Fibroblast of mammary gland (primary cell): ENCODE measurements at regions not wholly inside any gene's neighbourhood (a gene's known extent, or its start where the extent isn't known, plus 50 kb on each side); places are given as distances from the start of the nearest gene placed in this dataset.
"Not testable (repeated sequence)": the region's sequence is repeated elsewhere in the genome, so short reads cannot be mapped to it uniquely, and the experiment has no call there.

Source experiments
- DNase-seq: peaks from one replicate; pipeline ENCODE4 v3.0.0-alpha.2; 2010; ENCODE audit warnings: low read depth
- H3K4me3 ChIP-seq: 2 replicates; pipeline ENCODE4 v1.5.1; 2011; ENCODE audit warnings: low read depth, mild to moderate bottlenecking, low read length, moderate library complexity; ENCODE audit not compliant: control insufficient read depth
- CTCF ChIP-seq: conservative IDR thresholded peaks from 2 replicates; pipeline ENCODE4 v1.5.1; 2011; ENCODE audit warnings: low read depth, low read length, inconsistent platforms; ENCODE audit not compliant: control insufficient read depth, insufficient read depth

GRCh38 chr3:124364317-124365020, 365.8 kb upstream of the UMPS start:
- peak; percentile 8 for DNase-seq
- no peak for TF ChIP-seq CTCF

GRCh38 chr3:124366655-124367054, 363.6 kb upstream of the UMPS start:
- not testable (repeated sequence) for DNase-seq, H3K4me3 ChIP-seq

More at GRCh38 chr3:124364317-124365020, 365.8 kb upstream of the UMPS start:
- H3K4me3 ChIP-seq, result no peak overlapping the region

GRCh38 chr3:124372775-124373174, 357.5 kb upstream of the UMPS start:
- H3K4me3 ChIP-seq, result no peak overlapping the region
- no peak for TF ChIP-seq CTCF
- DNase-seq, result no peak

- DNase-seq, result no peak
- no peak overlapping the region for H3K4me3 ChIP-seq
- TF ChIP-seq CTCF, result no peak
Measured at GRCh38 chr3:124373524-124373923, 356.7 kb upstream of the UMPS start.

- DNase-seq, result no peak
- no peak for TF ChIP-seq CTCF
Measured at GRCh38 chr3:124374583-124374982, 355.7 kb upstream of the UMPS start.

GRCh38 chr3:124381575-124382333, 348.5 kb upstream of the UMPS start:
- no peak overlapping the region for H3K4me3 ChIP-seq
- no peak for DNase-seq
- TF ChIP-seq CTCF, result no peak

More at GRCh38 chr3:124374583-124374982, 355.7 kb upstream of the UMPS start:
- H3K4me3 ChIP-seq, result no peak overlapping the region

GRCh38 chr3:124383051-124383450, 347.2 kb upstream of the UMPS start:
- no peak for TF ChIP-seq CTCF
- H3K4me3 ChIP-seq, result no peak overlapping the region
- no peak for DNase-seq
